SK-N-SH (cell line): ENCODE measurements at regions not wholly inside any gene's neighbourhood (a gene's known extent, or its start where the extent isn't known, plus 50 kb on each side); places are given as distances from the start of the nearest gene placed in this dataset.

Experiments
- CTCF ChIA-PET: fragments of 300-600, 350-600 bp; formaldehyde crosslinking; extraction: SDS; loops from one replicate; lab custom pipeline; 2021; lab: Yijun Ruan, JAX
- POLR2A ChIA-PET: fragments of 350-600 bp; sonication (Branson Sonifier 250); formaldehyde crosslinking; extraction: SDS; loops from one replicate; lab custom pipeline; 2020; ENCODE audit warnings: antibody characterized with exemption, inconsistent platforms; lab: Yijun Ruan, JAX
- DNase-seq: peaks from one replicate; pipeline ENCODE4 v3.0.0; 2012
- H2AFZ ChIP-seq: fragments of 200-600 bp; sonication (generic); 2 replicates; pipeline ENCODE4 v1.8.1; 2016; ENCODE audit warnings: antibody characterized with exemption, mild to moderate bottlenecking, low read depth
- H3F3A ChIP-seq: fragments of 200-600 bp; sonication (generic); replicated peaks from 2 replicates; pipeline ENCODE3; 2016; ENCODE audit warnings: antibody characterized with exemption, mild to moderate bottlenecking; ENCODE audit not compliant: insufficient read depth
- H3K27ac ChIP-seq, 2 experiments: fragments of 200-500 bp in 1 of 2; fragments of 200-600 bp in 1 of 2; sonication (Bioruptor generic) in 1 of 2; sonication (generic), shearing (Covaris generic) in 1 of 2; 2 replicates each; pipeline versions ENCODE4 v1.5.1 to v1.6.1; 2014 to 2016; ENCODE audit warnings: low read depth in 2 of 2, inconsistent platforms in 1 of 2, low read length in 1 of 2, mild to moderate bottlenecking in 1 of 2, mixed read lengths in 1 of 2
- H3K27me3 ChIP-seq: fragments of 200-600 bp; sonication (generic), shearing (Covaris generic); 2 replicates; pipeline ENCODE4 v1.6.1; 2016; ENCODE audit warnings: mixed run types; ENCODE audit not compliant: insufficient read depth
- H3K36me3 ChIP-seq, 2 experiments: fragments of 200-500 bp in 1 of 2; fragments of 200-600 bp in 1 of 2; sonication (Bioruptor generic) in 1 of 2; sonication (generic) in 1 of 2; replicated peaks in 1 of 2; 2 replicates each; pipeline versions ENCODE3 to v1.5.1; 2014 to 2016; ENCODE audit warnings: low read length in 1 of 2, mild to moderate bottlenecking in 1 of 2; ENCODE audit not compliant: insufficient read depth in 2 of 2, control insufficient read depth in 1 of 2
- H3K4me1 ChIP-seq, 2 experiments: fragments of 200-500 bp in 1 of 2; fragments of 200-600 bp in 1 of 2; sonication (Bioruptor generic) in 1 of 2; sonication (generic), shearing (Covaris generic) in 1 of 2; 2 replicates each; pipeline versions ENCODE4 v1.5.1 to v1.6.1; 2014 to 2016; ENCODE audit warnings: low read depth in 1 of 2, low read length in 1 of 2, mixed run types in 1 of 2; ENCODE audit not compliant: insufficient read depth in 2 of 2, control insufficient read depth in 1 of 2
- H3K4me2 ChIP-seq: fragments of 200-600 bp; sonication (generic), shearing (Covaris generic); 2 replicates; pipeline ENCODE4 v1.6.1; 2017; ENCODE audit warnings: mixed run types
- H3K4me3 ChIP-seq, 2 experiments: fragments of 200-500 bp in 1 of 2; fragments of 200-600 bp in 1 of 2; sonication (Bioruptor generic) in 1 of 2; sonication (generic), shearing (Covaris generic) in 1 of 2; 2 replicates each; pipeline versions ENCODE4 v1.5.1 to v1.8.1; 2014 to 2016; ENCODE audit warnings: low read depth in 2 of 2, inconsistent platforms in 1 of 2, low read length in 1 of 2, mild to moderate bottlenecking in 1 of 2, mixed read lengths in 1 of 2, moderate library complexity in 1 of 2
- H3K79me2 ChIP-seq: fragments of 200-600 bp; sonication (generic); 2 replicates; pipeline ENCODE4 v1.8.1; 2017; ENCODE audit warnings: mild to moderate bottlenecking; ENCODE audit not compliant: insufficient read depth
- H3K9ac ChIP-seq: fragments of 200-600 bp; sonication (generic); 2 replicates; pipeline ENCODE4 v1.6.1; 2017; ENCODE audit warnings: mixed run types
- H3K9me2 ChIP-seq: fragments of 200-600 bp; sonication (generic); 2 replicates; pipeline ENCODE4 v1.6.1; 2017; ENCODE audit warnings: mixed run types
- H3K9me3 ChIP-seq: fragments of 200-600 bp; sonication (generic); 2 replicates; pipeline ENCODE4 v1.6.1; 2017; ENCODE audit warnings: mixed run types, mild to moderate bottlenecking, moderate library complexity
- H4K20me1 ChIP-seq: fragments of 200-600 bp; sonication (generic); 2 replicates; pipeline ENCODE4 v1.6.1; 2017; ENCODE audit warnings: mild to moderate bottlenecking, mixed run types; ENCODE audit not compliant: insufficient read depth
- ELF1 ChIP-seq: IDR thresholded peaks from 2 replicates; pipeline ENCODE4 v1.4.0; 2012
- EZH2phosphoT487 ChIP-seq: fragments of 200-600 bp; sonication (generic); IDR thresholded peaks from 2 replicates; pipeline ENCODE4 v1.6.1; 2017; ENCODE audit warnings: low read depth, mixed run types, mild to moderate bottlenecking, antibody characterized with exemption, moderate library complexity, borderline replicate concordance
- FOSL2 ChIP-seq: IDR thresholded peaks from 2 replicates; pipeline ENCODE4 v1.4.0; 2012; ENCODE audit warnings: low read depth, mild to moderate bottlenecking, moderate library complexity, borderline replicate concordance
- MXI1 ChIP-seq: IDR thresholded peaks from 2 replicates; pipeline ENCODE4 v1.6.1; 2012; ENCODE audit warnings: mild to moderate bottlenecking, low read depth, low read length, improper control_type of control experiment
- NRF1 ChIP-seq: IDR thresholded peaks from 2 replicates; pipeline ENCODE4 v1.6.1; 2012; ENCODE audit warnings: low read depth, mild to moderate bottlenecking, low read length
- POLR2AphosphoS5 ChIP-seq: IDR thresholded peaks from 2 replicates; pipeline ENCODE4 v1.6.1; 2012; ENCODE audit warnings: low read depth, low read length
- RAD21 ChIP-seq: IDR thresholded peaks from 2 replicates; pipeline ENCODE4 v1.6.1; 2012; ENCODE audit warnings: mild to moderate bottlenecking, low read length
- TCF12 ChIP-seq: IDR thresholded peaks from 2 replicates; pipeline ENCODE4 v1.4.0; 2012
- TEAD4 ChIP-seq: IDR thresholded peaks from 2 replicates; pipeline ENCODE4 v1.4.0; 2012; ENCODE audit warnings: mild to moderate bottlenecking, borderline replicate concordance; ENCODE audit not compliant: insufficient read depth
- ZBTB33 ChIP-seq: IDR thresholded peaks from 2 replicates; pipeline ENCODE4 v1.4.0; 2012; ENCODE audit warnings: low read depth, borderline replicate concordance
- WGBS: methylation state at CpG from one replicate; pipeline ENCODE4 v1.1.6; 2017; ENCODE audit warnings: low lambda C conversion rate; 5-methylcytosine and 5-hydroxymethylcytosine counted together
- TF ChIP-seq, protein P1 (sequence below): fragments of 150-350 bp; IDR thresholded peaks from 2 replicates; pipeline ENCODE4 v1.6.1; 2016; ENCODE audit warnings: mild to moderate bottlenecking, low read depth, low read length
- TF ChIP-seq, protein P2 (sequence below): IDR thresholded peaks from 2 replicates; pipeline ENCODE4 v1.4.0; 2012; ENCODE audit warnings: low read depth
- TF ChIP-seq, protein P3 (sequence below): fragments of 150-350 bp; IDR thresholded peaks from 2 replicates; pipeline ENCODE4 v1.6.1; 2017; ENCODE audit warnings: antibody characterized with exemption, low read length, low read depth, borderline replicate concordance
- TF ChIP-seq, protein P4 (sequence below): IDR thresholded peaks from 2 replicates; pipeline ENCODE4 v1.4.0; 2012; ENCODE audit warnings: low read depth, borderline replicate concordance

DNA sequence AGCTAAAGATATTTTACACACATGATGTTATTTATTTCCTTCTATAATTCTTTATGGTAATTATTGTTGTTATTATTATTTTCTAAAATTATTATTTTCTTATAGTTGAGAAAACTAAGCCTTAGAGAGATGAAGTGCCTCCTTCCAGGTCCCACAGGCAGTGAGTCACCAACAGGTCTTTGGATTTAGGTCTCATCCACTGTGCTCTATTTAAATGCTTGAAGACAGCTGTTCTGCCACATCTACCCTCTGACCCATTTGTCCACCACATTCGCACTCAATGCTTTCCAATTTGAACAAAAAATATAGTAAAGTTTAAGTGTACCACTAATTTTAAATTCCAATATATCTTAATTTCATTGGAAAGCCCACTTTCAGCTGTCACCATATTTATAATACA is 566.4 kb downstream of the PPARGC1A start:
- Histone ChIP-seq H3K9me2 (no peaks in the 10 kb centered on the region), H3F3A (no peaks in the 10 kb centered on the region), H3K79me2 (no peaks in the 10 kb centered on the region), H4K20me1 (no peaks in the 10 kb centered on the region), H3K27me3 (no peaks in the 10 kb centered on the region), H3K4me3 (no peak overlapping the region), H3K9me3 (no peaks in the 10 kb centered on the region), H2AFZ (no peak overlapping the region), H3K9ac (no peak overlapping the region), H3K4me2 (no peak overlapping the region), H3K4me1 (no peaks in the 10 kb centered on the region), H3K36me3 (no peaks in the 10 kb centered on the region), H3K27ac (no peak overlapping the region)
- ChIA-PET CTCF (no interaction called here), POLR2A (no interaction called here)
- no peak for TF ChIP-seq ELF1
- no peak for TF ChIP-seq NRF1
- no peak for TF ChIP-seq POLR2AphosphoS5
- no peak for TF ChIP-seq TEAD4
- TF ChIP-seq RAD21 = no peak
- TF ChIP-seq, protein P1, sequence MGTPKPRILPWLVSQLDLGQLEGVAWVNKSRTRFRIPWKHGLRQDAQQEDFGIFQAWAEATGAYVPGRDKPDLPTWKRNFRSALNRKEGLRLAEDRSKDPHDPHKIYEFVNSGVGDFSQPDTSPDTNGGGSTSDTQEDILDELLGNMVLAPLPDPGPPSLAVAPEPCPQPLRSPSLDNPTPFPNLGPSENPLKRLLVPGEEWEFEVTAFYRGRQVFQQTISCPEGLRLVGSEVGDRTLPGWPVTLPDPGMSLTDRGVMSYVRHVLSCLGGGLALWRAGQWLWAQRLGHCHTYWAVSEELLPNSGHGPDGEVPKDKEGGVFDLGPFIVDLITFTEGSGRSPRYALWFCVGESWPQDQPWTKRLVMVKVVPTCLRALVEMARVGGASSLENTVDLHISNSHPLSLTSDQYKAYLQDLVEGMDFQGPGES = no peak
- TF ChIP-seq, protein P2, sequence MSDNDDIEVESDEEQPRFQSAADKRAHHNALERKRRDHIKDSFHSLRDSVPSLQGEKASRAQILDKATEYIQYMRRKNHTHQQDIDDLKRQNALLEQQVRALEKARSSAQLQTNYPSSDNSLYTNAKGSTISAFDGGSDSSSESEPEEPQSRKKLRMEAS = no peak
- TF ChIP-seq, protein P3, sequence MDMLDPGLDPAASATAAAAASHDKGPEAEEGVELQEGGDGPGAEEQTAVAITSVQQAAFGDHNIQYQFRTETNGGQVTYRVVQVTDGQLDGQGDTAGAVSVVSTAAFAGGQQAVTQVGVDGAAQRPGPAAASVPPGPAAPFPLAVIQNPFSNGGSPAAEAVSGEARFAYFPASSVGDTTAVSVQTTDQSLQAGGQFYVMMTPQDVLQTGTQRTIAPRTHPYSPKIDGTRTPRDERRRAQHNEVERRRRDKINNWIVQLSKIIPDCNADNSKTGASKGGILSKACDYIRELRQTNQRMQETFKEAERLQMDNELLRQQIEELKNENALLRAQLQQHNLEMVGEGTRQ = no peak
- no peak for TF ChIP-seq ZBTB33
- TF ChIP-seq, protein P4, sequence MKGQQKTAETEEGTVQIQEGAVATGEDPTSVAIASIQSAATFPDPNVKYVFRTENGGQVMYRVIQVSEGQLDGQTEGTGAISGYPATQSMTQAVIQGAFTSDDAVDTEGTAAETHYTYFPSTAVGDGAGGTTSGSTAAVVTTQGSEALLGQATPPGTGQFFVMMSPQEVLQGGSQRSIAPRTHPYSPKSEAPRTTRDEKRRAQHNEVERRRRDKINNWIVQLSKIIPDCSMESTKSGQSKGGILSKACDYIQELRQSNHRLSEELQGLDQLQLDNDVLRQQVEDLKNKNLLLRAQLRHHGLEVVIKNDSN = no peak
- TF ChIP-seq TCF12 = no peak
- no peak for TF ChIP-seq FOSL2
- TF ChIP-seq MXI1 = no peak
- no peak for TF ChIP-seq EZH2phosphoT487
- WGBS = 0% methylated on average over 1 of the region's 1 CpG
- no peak for DNase-seq

- POLR2A ChIA-PET = no interaction called here
Observed at GRCh38 chr4:23322732-23323131, 567.1 kb downstream of the PPARGC1A start.

More at GRCh38 chr4:23322732-23323131, 567.1 kb downstream of the PPARGC1A start:
- Histone ChIP-seq H3K4me1 (no peaks in the 10 kb centered on the region), H3K27me3 (no peaks in the 10 kb centered on the region), H3K4me3 (no peak overlapping the region), H3K9me2 (no peaks in the 10 kb centered on the region), H3K36me3 (no peaks in the 10 kb centered on the region), H3K9ac (no peak overlapping the region), H3K4me2 (no peak overlapping the region), H3K27ac (no peak overlapping the region), H3K79me2 (no peaks in the 10 kb centered on the region), H3F3A (no peaks in the 10 kb centered on the region), H3K9me3 (no peaks in the 10 kb centered on the region), H4K20me1 (no peaks in the 10 kb centered on the region), H2AFZ (no peak overlapping the region)
- CTCF ChIA-PET = no interaction called here
- TF ChIP-seq, protein P4 = no peak
- no peak for DNase-seq
